ENCODE measurements at regions not wholly inside any gene's neighbourhood (a gene's known extent, or its start where the extent isn't known, plus 50 kb on each side); places are given as distances from the start of the nearest gene placed in this dataset.

DNA sequence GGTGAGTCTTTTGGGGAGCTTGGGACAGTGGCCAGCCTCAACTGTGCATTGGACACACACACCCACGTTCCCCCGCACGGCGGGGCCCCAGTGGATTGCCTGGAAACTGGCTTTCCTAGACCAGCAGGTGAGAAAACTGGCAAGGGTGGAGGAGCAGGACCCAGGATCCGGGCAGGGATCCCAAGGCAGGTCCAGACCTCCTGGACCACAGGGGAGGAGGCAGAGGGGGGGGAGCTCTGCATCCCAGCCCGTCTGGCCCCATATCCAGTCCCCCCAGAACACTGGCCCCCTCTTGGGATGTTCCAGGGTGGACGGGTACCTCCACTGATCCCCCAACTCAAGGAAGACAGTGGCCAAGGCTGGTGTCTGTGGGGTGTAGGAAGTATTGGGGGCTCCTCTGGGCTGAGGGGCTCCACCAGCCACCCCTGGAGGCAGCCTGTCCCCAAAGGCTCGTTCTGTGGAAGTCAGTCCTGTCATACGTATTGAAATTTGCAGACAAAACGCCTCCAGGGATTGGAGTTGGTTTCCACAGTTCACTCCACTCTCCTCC lies 89.3 kb upstream of the LINC01488 start:
- TF ChIP-seq POLR2AphosphoS5 (IDR thresholded peaks at IDR 0.05): no peak
- TF ChIP-seq, protein P1, sequence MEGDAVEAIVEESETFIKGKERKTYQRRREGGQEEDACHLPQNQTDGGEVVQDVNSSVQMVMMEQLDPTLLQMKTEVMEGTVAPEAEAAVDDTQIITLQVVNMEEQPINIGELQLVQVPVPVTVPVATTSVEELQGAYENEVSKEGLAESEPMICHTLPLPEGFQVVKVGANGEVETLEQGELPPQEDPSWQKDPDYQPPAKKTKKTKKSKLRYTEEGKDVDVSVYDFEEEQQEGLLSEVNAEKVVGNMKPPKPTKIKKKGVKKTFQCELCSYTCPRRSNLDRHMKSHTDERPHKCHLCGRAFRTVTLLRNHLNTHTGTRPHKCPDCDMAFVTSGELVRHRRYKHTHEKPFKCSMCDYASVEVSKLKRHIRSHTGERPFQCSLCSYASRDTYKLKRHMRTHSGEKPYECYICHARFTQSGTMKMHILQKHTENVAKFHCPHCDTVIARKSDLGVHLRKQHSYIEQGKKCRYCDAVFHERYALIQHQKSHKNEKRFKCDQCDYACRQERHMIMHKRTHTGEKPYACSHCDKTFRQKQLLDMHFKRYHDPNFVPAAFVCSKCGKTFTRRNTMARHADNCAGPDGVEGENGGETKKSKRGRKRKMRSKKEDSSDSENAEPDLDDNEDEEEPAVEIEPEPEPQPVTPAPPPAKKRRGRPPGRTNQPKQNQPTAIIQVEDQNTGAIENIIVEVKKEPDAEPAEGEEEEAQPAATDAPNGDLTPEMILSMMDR (IDR thresholded peaks at IDR 0.05): no peak
- no peak for TF ChIP-seq POLR2A (IDR thresholded peaks at IDR 0.05)
- no peak for TF ChIP-seq EP300 (IDR thresholded peaks at IDR 0.05)
- Histone ChIP-seq H3K9me3 (peaks cover 0 to 5% (median 3%) of the 10 kb centered on the region in 4 donors), H3K4me1 (no peaks in the 10 kb centered on the region), H3K27ac (no peak overlapping the region), H3K36me3 (no peaks in the 10 kb centered on the region), H3K4me3 (no peak overlapping the region), H3K27me3 (peaks cover 0 to 4% (median 0%) of the 10 kb centered on the region in 3 donors)
- intact Hi-C loops (cut with DNase I): no loop called here
- peak; percentile 52 for DNase-seq
- WGBS, 2 donors: 83 to 85% methylated on average over 10 of the region's 10 CpGs

DNA sequence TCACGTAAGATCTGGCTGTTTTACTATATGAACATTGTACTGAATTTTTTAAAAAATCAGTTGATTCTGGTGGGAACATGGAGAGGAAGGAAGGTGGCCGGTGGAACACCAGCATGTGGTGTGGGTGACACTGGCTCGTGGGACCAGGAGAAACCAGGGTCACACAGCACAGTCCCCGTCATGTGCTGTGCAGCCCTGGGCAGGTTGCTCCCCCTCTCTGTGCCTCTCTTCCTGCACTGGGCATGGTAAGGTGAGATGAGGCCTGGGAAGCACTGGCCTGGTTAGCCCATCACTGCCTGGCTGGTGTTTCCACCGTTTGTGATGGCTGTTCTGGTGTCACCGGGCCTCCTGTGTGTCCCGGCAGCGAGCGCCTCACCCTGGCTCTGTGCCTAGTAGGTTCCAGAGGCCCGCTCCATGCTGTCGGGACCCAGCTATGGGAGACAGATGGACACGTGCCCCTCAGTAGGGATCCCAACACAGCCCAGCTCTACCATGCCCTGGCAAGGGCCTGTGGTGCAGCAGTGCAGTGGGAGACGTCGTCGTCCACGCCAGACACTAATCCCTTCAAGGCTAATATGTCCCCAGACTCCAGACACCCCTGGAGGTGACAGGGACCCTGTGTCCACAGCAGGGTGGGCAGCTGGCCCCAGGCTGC lies 88.2 kb upstream of the LINC01488 start:
- intact Hi-C loops (cut with DNase I): no loop called here
- TF ChIP-seq, protein P1 (IDR thresholded peaks at IDR 0.05): no peak
- H3K4me3 ChIP-seq: no peak overlapping the region
- H3K9me3 ChIP-seq: peaks cover 0 to 3% (median 2%) of the 10 kb centered on the region in 4 donors
- no peaks in the 10 kb centered on the region for H3K36me3 ChIP-seq
- H3K27me3 ChIP-seq: peaks cover 0 to 4% (median 0%) of the 10 kb centered on the region in 3 donors
- WGBS, 2 donors: 90 to 91% methylated on average over 16 of the region's 16 CpGs
- no peak overlapping the region for H3K27ac ChIP-seq
- DNase-seq: peak; percentile 42
- H3K4me1 ChIP-seq: no peaks in the 10 kb centered on the region

DNA sequence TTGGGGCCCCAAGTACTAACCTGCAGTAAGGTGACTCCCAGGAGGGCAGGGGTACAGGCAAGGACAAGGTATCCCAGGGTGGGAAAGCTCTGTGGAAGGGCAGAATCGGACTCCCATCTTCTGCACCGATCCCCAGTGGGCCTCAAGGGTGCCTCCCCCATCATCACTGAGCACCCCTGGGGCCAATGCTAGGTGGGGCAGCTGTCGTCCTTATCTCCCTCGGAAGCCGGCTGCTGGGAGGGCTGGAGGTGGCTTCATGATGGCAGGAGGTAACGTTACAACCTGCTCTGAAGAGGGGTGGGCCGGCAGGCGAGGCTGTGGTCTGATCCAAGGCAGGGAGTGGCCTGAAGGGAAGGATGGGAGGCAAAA lies 87.6 kb upstream of the LINC01488 start:
- Histone ChIP-seq H3K36me3 (no peaks in the 10 kb centered on the region), H3K4me3 (no peak overlapping the region), H3K9me3 (no peaks in the 10 kb centered on the region), H3K27me3 (peaks cover 0 to 4% (median 0%) of the 10 kb centered on the region in 3 donors), H3K27ac (no peak overlapping the region), H3K4me1 (peaks cover 0 to 5% (median 3%) of the 10 kb centered on the region in 4 donors)
- WGBS, 2 donors: 69 to 85% methylated on average over 8 of the region's 8 CpGs
- intact Hi-C loops (cut with DNase I): no loop called here
- no peak for TF ChIP-seq POLR2AphosphoS5 (IDR thresholded peaks at IDR 0.05)
- no peak for TF ChIP-seq POLR2A (IDR thresholded peaks at IDR 0.05)
- TF ChIP-seq, protein P1 (IDR thresholded peaks at IDR 0.05): no peak
- peak; percentile 54 for DNase-seq

DNA sequence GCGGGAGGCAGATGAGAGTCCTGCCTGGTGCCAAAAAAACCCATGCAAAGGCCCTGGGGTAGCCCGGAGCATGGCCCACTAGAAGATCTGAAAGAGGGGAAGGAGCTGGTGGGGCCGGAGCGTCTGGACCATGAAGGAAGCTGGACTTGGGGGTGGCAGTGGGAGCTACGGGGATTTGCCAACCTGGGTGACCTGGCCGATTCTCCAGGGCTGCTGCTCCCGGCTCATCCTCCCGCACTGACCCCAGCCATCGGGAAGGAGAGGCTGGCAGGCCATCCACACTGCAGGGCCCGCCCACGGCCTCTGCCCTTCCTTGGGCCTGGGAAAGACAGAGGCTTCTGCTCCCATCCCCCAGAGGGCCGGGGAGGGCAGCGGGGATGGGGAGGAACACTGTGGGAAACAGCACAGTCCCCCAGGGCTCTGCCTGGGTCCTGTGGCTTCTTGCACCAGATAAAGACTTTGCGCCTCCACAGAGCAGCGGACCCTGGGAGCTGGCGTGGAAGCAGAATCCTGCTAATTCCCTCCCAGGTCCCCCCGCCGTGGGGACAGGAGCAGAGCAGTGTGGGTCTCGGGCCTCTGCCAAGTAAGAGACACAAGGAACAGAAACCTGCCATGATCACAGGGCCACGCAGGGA lies 87.1 kb upstream of the LINC01488 start:
- Histone ChIP-seq H3K4me3 (no peak overlapping the region), H3K4me1 (peaks cover 0 to 10% (median 8%) of the 10 kb centered on the region in 4 donors), H3K9me3 (no peaks in the 10 kb centered on the region), H3K36me3 (no peaks in the 10 kb centered on the region), H3K27me3 (peaks cover 0 to 4% (median 0%) of the 10 kb centered on the region in 3 donors), H3K27ac (no peak overlapping the region)
- intact Hi-C loops (cut with DNase I): no loop called here
- TF ChIP-seq, protein P1 (IDR thresholded peaks at IDR 0.05): no peak
- TF ChIP-seq POLR2AphosphoS5 (IDR thresholded peaks at IDR 0.05): no peak
- TF ChIP-seq EP300 (IDR thresholded peaks at IDR 0.05): no peak
- TF ChIP-seq POLR2A (IDR thresholded peaks at IDR 0.05): no peak
- WGBS, 2 donors: 89 to 91% methylated on average over 20 of the region's 20 CpGs
- peak; percentile 53 for DNase-seq

Measured in sigmoid colon (tissue), 6 donors.